Spleen (tissue), 7 donors: ENCODE measurements at regions not wholly inside any gene's neighbourhood (a gene's known extent, or its start where the extent isn't known, plus 50 kb on each side); places are given as distances from the start of the nearest gene placed in this dataset.

Source experiments
- CTCF ChIP-seq, 11 experiments: fragments of 200-600 bp in 7 of 11; fragments of 450-650 bp in 4 of 11; sonication (generic) in 4 of 11; IDR thresholded peaks in 8 of 11; conservative IDR thresholded peaks in 3 of 11; 1 replicate in 7 of 11; 2 replicates in 4 of 11; pipeline versions ENCODE4 v1.4.0 to v1.8.0; 2016 to 2021; ENCODE audit warnings: antibody characterized with exemption in 11 of 11, inconsistent platforms in 4 of 11, mild to moderate bottlenecking in 1 of 11
- POLR2A ChIP-seq, 3 donors: fragments of 450-650 bp; IDR thresholded peaks; one replicate each; pipeline ENCODE4 v1.5.1; 2017; ENCODE audit warnings: antibody characterized with exemption in 3 of 3, mild to moderate bottlenecking in 1 of 3
- donor health status: DM: no; HTN: no; CAD: no; lungs with moderate emphysema.
- donor health status: DM: no; HTN: no; CAD: no.
- donor health status: DM: no; HTN: no; CAD: no.

GRCh38 chr21:28069450-28069923 lies 923.2 kb downstream of the LTN1 start:
- TF ChIP-seq POLR2A (IDR thresholded peaks at IDR 0.05) (no peak), CTCF (IDR thresholded peaks at IDR 0.05 in 8 of 11, conservative IDR thresholded peaks at IDR 0.05 in 3 of 11) (no peak)
